Medulla oblongata (tissue), 1 donor: ENCODE measurements at regions not wholly inside any gene's neighbourhood (a gene's known extent, or its start where the extent isn't known, plus 50 kb on each side); places are given as distances from the start of the nearest gene placed in this dataset.
A peak's percentile ranks its signal among the peaks of the same experiment; 100 is the strongest.

Experiments used
- DNase-seq: peaks from one replicate; pipeline ENCODE4 v3.0.0-alpha.2; 2015; ENCODE audit errors: extremely low spot score

- no peak for DNase-seq
These were observed 141.7 kb downstream of the NDUFA10 start for GRCh38 chr2:239883326-239884050.

- no peak for DNase-seq
These were observed 142.4 kb downstream of the NDUFA10 start for GRCh38 chr2:239882781-239883180.

GRCh38 chr2:239882331-239882732 is 142.8 kb downstream of the NDUFA10 start:
- peak; percentile 51 for DNase-seq

GRCh38 chr2:239881561-239882320 is 143.4 kb downstream of the NDUFA10 start:
- DNase-seq: no peak

GRCh38 chr2:239881031-239881471 is 144.1 kb downstream of the NDUFA10 start:
- no peak for DNase-seq

- DNase-seq: no peak
These were observed 144.7 kb downstream of the NDUFA10 start for GRCh38 chr2:239880396-239880795.

GRCh38 chr2:239879423-239880084 is 145.6 kb downstream of the NDUFA10 start:
- DNase-seq: no peak

GRCh38 chr2:239878686-239879085 is 146.5 kb downstream of the NDUFA10 start:
- DNase-seq: no peak

- no peak for DNase-seq
These were observed 148.2 kb downstream of the NDUFA10 start for GRCh38 chr2:239876948-239877289.

GRCh38 chr2:239876271-239876947 is 148.7 kb downstream of the NDUFA10 start:
- no peak for DNase-seq

GRCh38 chr2:239874636-239875356 is 150.3 kb downstream of the NDUFA10 start:
- DNase-seq: no peak

- no peak for DNase-seq
These were observed 151.2 kb downstream of the NDUFA10 start for GRCh38 chr2:239873656-239874635.

GRCh38 chr2:239871481-239872435 is 153.4 kb downstream of the NDUFA10 start:
- DNase-seq: no peak

GRCh38 chr2:239870863-239871262 is 154.3 kb downstream of the NDUFA10 start:
- DNase-seq: no peak

GRCh38 chr2:239870276-239870675 is 154.9 kb downstream of the NDUFA10 start:
- no peak for DNase-seq

GRCh38 chr2:239869272-239870155 is 155.6 kb downstream of the NDUFA10 start:
- no peak for DNase-seq

- DNase-seq: no peak
These were observed 156.5 kb downstream of the NDUFA10 start for GRCh38 chr2:239868556-239869181.

- no peak for DNase-seq
These were observed 158.4 kb downstream of the NDUFA10 start for GRCh38 chr2:239866778-239867177.
